ENCODE measurements at regions not wholly inside any gene's neighbourhood (a gene's known extent, or its start where the extent isn't known, plus 50 kb on each side); places are given as distances from the start of the nearest gene placed in this dataset.

DNA sequence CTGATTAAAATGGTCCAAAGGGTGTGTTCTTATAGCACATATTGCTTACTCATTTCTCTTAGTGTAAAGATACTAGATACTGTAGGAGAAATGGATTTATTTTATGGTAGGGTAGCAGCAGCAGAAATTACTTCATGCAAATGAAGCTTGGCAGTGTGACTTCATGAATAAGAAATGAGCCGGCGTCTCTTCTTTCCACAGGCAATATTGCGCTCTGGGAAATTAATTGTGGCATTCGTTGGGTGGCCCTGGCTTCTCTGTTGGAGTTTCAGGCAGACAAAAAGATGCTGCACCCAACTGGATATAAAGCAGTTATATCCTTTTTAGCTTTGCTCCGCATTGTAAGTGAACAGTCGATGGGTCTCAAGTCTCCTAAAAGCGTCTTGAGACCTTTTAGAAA is 211.0 kb upstream of the NAV2 start:
- no peak for TF ChIP-seq CTCF (IDR thresholded peaks at IDR 0.05)
- TF ChIP-seq POLR2A (IDR thresholded peaks at IDR 0.05): no peak
